ENCODE measurements at regions not wholly inside any gene's neighbourhood (a gene's known extent, or its start where the extent isn't known, plus 50 kb on each side); places are given as distances from the start of the nearest gene placed in this dataset.

- DNase-seq, result no peak
Measured at GRCh38 chr1:220409771-220410595, 118.0 kb upstream of the MARK1 start.

GRCh38 chr1:220407191-220407590 lies 120.7 kb upstream of the MARK1 start:
- no peak for DNase-seq

GRCh38 chr1:220398238-220398637 lies 126.0 kb upstream of the RAB3GAP2 start:
- DNase-seq, result no peak

GRCh38 chr1:220391491-220391890 lies 119.2 kb upstream of the RAB3GAP2 start:
- DNase-seq, result no peak

GRCh38 chr1:220389634-220390033 lies 117.4 kb upstream of the RAB3GAP2 start:
- DNase-seq, result no peak

- DNase-seq, result no peak
Measured at GRCh38 chr1:220386494-220387195, 114.4 kb upstream of the RAB3GAP2 start.

- no peak for DNase-seq
Measured at GRCh38 chr1:220385158-220385557, 112.9 kb upstream of the RAB3GAP2 start.

GRCh38 chr1:220382994-220383393 lies 110.7 kb upstream of the RAB3GAP2 start:
- no peak for DNase-seq

GRCh38 chr1:220380885-220381284 lies 108.6 kb upstream of the RAB3GAP2 start:
- no peak for DNase-seq

GRCh38 chr1:220378571-220379302 lies 106.5 kb upstream of the RAB3GAP2 start:
- no peak for DNase-seq

GRCh38 chr1:220375715-220376114 lies 103.5 kb upstream of the RAB3GAP2 start:
- no peak for DNase-seq

GRCh38 chr1:220374449-220374848 lies 102.2 kb upstream of the RAB3GAP2 start:
- DNase-seq, result no peak

GRCh38 chr1:220372451-220372850 lies 100.2 kb upstream of the RAB3GAP2 start:
- DNase-seq, result no peak

- no peak for DNase-seq
Measured at GRCh38 chr1:220371324-220371723, 99.1 kb upstream of the RAB3GAP2 start.

GRCh38 chr1:220370041-220370700 lies 97.9 kb upstream of the RAB3GAP2 start:
- no peak for DNase-seq

- DNase-seq, result no peak
Measured at GRCh38 chr1:220369511-220369910, 97.3 kb upstream of the RAB3GAP2 start.

GRCh38 chr1:220368352-220369265 lies 96.4 kb upstream of the RAB3GAP2 start:
- no peak for DNase-seq

- DNase-seq, result no peak
Measured at GRCh38 chr1:220367833-220368232, 95.6 kb upstream of the RAB3GAP2 start.

- DNase-seq, result no peak
Measured at GRCh38 chr1:220366269-220366668, 94.0 kb upstream of the RAB3GAP2 start.

GRCh38 chr1:220363196-220363837 lies 91.1 kb upstream of the RAB3GAP2 start:
- no peak for DNase-seq
